ENCODE measurements at regions not wholly inside any gene's neighbourhood (a gene's known extent, or its start where the extent isn't known, plus 50 kb on each side); places are given as distances from the start of the nearest gene placed in this dataset.

DNA sequence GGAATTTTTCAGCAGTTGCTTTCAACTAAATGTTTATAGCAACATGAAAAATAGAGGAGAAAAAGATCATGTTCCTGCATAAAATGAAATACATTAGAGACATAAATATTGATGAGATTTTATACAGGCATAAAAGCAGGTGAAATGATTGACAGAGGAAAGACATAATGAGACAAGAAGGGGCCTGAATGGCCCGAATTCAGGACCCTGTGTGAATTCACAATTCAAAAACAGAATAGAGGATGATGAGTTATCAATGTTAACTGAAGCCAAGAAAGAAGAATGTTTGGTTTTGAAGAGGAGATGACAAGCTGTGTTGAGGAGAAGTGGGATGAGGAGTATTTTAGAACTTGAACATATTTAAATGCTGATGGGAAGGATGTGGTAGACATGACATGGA, 371.1 kb downstream of the FBXO8 start:
- no peak for ATAC-seq
- CTCF ChIA-PET, result no interaction called here
- no peaks in the 10 kb centered on the region for H3K79me2 ChIP-seq (ENCODE audit: insufficient read depth, low read length)
- H3K4me2 ChIP-seq (ENCODE audit: low read length), result no peak overlapping the region
- H3K36me3 ChIP-seq (ENCODE audit: control insufficient read depth in 1 of 2, insufficient read depth in 2 of 2, low read length in 2 of 2), result no peaks in the 10 kb centered on the region
- DNase-seq (ENCODE audit: low read depth, low spot score), result no peak
- H3K9me3 ChIP-seq (ENCODE audit: control insufficient read depth in 1 of 2, insufficient read depth in 1 of 2, low read depth in 1 of 2, low read length in 2 of 2), result no peaks in the 10 kb centered on the region
- TF ChIP-seq JUND (IDR thresholded peaks at IDR 0.05), result no peak
- TF ChIP-seq RAD21 (IDR thresholded peaks at IDR 0.05; ENCODE audit: low read depth), result no peak
- no peak for TF ChIP-seq CEBPB (IDR thresholded peaks at IDR 0.05; ENCODE audit: low read depth)
- no peak for TF ChIP-seq POLR2AphosphoS5 (IDR thresholded peaks at IDR 0.05; ENCODE audit: low read depth, low read length)
- TF ChIP-seq, protein P1, sequence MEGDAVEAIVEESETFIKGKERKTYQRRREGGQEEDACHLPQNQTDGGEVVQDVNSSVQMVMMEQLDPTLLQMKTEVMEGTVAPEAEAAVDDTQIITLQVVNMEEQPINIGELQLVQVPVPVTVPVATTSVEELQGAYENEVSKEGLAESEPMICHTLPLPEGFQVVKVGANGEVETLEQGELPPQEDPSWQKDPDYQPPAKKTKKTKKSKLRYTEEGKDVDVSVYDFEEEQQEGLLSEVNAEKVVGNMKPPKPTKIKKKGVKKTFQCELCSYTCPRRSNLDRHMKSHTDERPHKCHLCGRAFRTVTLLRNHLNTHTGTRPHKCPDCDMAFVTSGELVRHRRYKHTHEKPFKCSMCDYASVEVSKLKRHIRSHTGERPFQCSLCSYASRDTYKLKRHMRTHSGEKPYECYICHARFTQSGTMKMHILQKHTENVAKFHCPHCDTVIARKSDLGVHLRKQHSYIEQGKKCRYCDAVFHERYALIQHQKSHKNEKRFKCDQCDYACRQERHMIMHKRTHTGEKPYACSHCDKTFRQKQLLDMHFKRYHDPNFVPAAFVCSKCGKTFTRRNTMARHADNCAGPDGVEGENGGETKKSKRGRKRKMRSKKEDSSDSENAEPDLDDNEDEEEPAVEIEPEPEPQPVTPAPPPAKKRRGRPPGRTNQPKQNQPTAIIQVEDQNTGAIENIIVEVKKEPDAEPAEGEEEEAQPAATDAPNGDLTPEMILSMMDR (IDR thresholded peaks at IDR 0.05 in 2 of 3, conservative IDR thresholded peaks at IDR 0.05 in 1 of 3; ENCODE audit: borderline replicate concordance in 1 of 3, insufficient read depth in 1 of 3, low read depth in 2 of 3, low read length in 2 of 3), result no peak
- no peak for TF ChIP-seq TCF7L2 (IDR thresholded peaks at IDR 0.05; ENCODE audit: borderline replicate concordance, extremely low read depth, insufficient read depth, insufficient read length)
- TF ChIP-seq FOSL1 (IDR thresholded peaks at IDR 0.05; ENCODE audit: low read depth), result no peak
- no peak for TF ChIP-seq POLR2A (IDR thresholded peaks at IDR 0.05; ENCODE audit: borderline replicate concordance, extremely low read depth, insufficient read depth, insufficient read length)
- TF ChIP-seq SRF (IDR thresholded peaks at IDR 0.05; ENCODE audit: low read depth), result no peak
- no peak for TF ChIP-seq SP1 (IDR thresholded peaks at IDR 0.05; ENCODE audit: low read depth)
- TF ChIP-seq, protein P2, sequence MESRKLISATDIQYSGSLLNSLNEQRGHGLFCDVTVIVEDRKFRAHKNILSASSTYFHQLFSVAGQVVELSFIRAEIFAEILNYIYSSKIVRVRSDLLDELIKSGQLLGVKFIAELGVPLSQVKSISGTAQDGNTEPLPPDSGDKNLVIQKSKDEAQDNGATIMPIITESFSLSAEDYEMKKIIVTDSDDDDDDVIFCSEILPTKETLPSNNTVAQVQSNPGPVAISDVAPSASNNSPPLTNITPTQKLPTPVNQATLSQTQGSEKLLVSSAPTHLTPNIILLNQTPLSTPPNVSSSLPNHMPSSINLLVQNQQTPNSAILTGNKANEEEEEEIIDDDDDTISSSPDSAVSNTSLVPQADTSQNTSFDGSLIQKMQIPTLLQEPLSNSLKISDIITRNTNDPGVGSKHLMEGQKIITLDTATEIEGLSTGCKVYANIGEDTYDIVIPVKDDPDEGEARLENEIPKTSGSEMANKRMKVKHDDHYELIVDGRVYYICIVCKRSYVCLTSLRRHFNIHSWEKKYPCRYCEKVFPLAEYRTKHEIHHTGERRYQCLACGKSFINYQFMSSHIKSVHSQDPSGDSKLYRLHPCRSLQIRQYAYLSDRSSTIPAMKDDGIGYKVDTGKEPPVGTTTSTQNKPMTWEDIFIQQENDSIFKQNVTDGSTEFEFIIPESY (IDR thresholded peaks at IDR 0.05; ENCODE audit: extremely low read depth, insufficient replicate concordance, low read length), result no peak
- TF ChIP-seq EZH2 (IDR thresholded peaks at IDR 0.05), result no peak
- TF ChIP-seq CBX3 (IDR thresholded peaks at IDR 0.05; ENCODE audit: low read depth), result no peak
- TF ChIP-seq, protein P3, sequence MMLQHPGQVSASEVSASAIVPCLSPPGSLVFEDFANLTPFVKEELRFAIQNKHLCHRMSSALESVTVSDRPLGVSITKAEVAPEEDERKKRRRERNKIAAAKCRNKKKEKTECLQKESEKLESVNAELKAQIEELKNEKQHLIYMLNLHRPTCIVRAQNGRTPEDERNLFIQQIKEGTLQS (IDR thresholded peaks at IDR 0.05), result no peak
- no peak for TF ChIP-seq SIN3A (IDR thresholded peaks at IDR 0.05; ENCODE audit: low read depth)
- TF ChIP-seq, protein P4, sequence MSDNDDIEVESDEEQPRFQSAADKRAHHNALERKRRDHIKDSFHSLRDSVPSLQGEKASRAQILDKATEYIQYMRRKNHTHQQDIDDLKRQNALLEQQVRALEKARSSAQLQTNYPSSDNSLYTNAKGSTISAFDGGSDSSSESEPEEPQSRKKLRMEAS (IDR thresholded peaks at IDR 0.05), result no peak
- no peak for TF ChIP-seq YY1 (IDR thresholded peaks at IDR 0.05; ENCODE audit: extremely low read depth, insufficient replicate concordance, low read depth, low read length)
- no peak for TF ChIP-seq ZNF274 (IDR thresholded peaks at IDR 0.05; ENCODE audit: low read depth, low read length)
- TF ChIP-seq EZH2phosphoT487 (IDR thresholded peaks at IDR 0.05; ENCODE audit: borderline replicate concordance), result no peak
- H3K9me2 ChIP-seq (ENCODE audit: insufficient read depth), result no peaks in the 10 kb centered on the region
- H3K27me3 ChIP-seq (ENCODE audit: insufficient read depth, low read length), result peaks cover 24% of the 10 kb centered on the region
- no peaks in the 10 kb centered on the region; the same call in 1 of the 2 replicates for H4K20me1 ChIP-seq (ENCODE audit: insufficient read depth)
- H2AFZ ChIP-seq (ENCODE audit: low read depth, low read length, poor library complexity, severe bottlenecking), result no peak overlapping the region
- H3K4me3 ChIP-seq (replicated peaks in 1 of 2; ENCODE audit: low read depth in 1 of 2, low read length in 2 of 2), result no peak overlapping the region
- POLR2A ChIA-PET, result no interaction called here
- BruUV-seq (replicated peaks), result no TSS peak
- no peak overlapping the region for H3K27ac ChIP-seq (ENCODE audit: low read depth, low read length)
- RAD21 ChIA-PET (ENCODE audit: low non-redundant PET in 1 of 2, low total read pairs in 2 of 2, uncharacterized antibody in 2 of 2, unreplicated experiment in 2 of 2), result no interaction called here
- intact Hi-C loops (cut with micrococcal nuclease), result no loop called here
- no peak overlapping the region for H3K9ac ChIP-seq (ENCODE audit: low read length)
- no peaks in the 10 kb centered on the region for H3K4me1 ChIP-seq (ENCODE audit: control insufficient read depth in 1 of 2, insufficient read depth in 2 of 2, low read length in 2 of 2)
